HG03175 (cell line): ENCODE measurements at regions not wholly inside any gene's neighbourhood (a gene's known extent, or its start where the extent isn't known, plus 50 kb on each side); places are given as distances from the start of the nearest gene placed in this dataset.

Experiments
- ATAC-seq: cut with Tn5 transposase; IDR thresholded peaks from one replicate; pipeline ENCODE4 v1.9.1; 2021; ENCODE audit warnings: mild to moderate bottlenecking, moderate library complexity; ENCODE audit not compliant: unreplicated experiment

DNA sequence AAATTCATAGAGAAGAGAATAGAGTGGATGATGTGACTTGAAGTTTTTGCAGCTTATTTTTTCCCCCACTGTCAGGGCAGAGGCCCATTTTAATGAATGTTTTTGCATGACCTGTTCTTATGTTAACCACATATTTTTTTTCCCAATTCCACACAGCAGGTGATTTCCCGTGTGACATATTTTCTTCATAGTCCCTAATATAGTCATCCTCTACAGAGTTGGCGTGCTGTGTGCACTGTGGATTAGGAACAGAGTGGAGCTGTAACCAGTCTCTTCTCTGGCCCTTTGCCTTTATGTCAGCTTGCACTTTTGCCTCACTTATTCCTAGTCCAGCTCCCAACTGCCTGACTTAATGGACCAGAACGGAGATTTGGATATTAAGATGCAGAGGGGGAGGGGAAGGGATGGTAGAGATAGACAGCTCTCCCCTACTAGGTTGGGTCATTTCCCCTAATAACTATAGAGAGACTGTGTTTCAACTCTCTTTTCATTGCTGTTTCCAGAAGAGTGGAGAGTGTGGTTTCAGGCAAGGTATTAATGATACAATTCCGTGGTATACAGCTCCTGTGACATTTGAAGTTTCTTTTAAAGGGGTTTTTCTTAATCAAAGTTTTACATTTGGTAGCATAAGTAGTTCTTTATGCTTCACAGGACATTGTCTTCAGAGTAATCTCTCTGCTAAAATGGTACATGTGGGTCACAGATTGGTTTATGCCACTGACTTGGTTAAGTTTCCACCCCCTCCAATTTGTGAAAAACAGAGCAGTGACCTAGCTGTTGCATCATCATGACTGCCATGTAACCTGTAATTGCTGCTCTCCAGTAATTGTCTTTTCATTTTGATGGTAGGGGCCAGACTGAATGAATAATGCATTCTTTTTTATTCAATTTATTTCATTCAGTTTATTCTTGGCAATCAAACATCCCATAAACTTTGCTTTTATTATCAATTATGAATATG lies 161.3 kb downstream of the HAUS1 start:
- no peak for ATAC-seq

DNA sequence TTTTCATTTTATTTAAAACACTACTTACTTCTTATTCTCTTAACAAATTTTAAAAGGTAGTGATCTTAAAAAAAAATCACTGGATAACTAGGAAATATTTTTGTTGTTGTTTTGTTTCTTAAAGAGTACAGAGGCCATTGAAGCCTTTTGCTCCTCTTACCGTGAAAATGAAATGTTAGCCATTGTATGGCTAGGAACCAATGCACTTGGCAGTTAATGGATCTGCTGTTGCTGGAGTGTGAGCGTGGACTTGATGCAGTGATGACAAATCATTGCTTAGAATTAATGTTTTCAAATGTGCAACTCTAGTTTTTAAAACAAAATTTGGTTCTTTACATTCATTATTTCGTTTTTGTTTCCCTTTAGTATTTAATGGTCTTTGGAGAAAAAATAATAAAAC lies 162.3 kb downstream of the HAUS1 start:
- no peak for ATAC-seq

DNA sequence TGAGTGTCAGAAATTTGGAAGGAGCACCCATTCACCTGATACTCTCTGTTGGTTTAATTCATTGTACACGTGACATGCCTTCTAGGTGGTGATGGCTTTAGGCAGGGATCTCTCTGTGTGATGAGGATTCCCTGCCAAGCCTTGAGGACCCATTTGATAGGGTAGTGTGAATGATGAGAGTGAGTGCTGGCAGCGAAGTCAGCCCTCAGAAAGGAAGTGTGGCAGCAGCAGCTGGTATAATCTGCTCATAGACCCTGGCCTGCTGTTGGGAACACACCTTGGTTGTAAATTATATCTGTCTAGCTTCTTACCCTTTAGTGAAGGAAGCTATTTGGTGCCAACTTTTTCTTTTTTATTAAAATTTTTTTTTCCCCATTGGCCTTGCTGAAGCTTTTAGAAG lies 164.5 kb downstream of the HAUS1 start:
- ATAC-seq = no peak

DNA sequence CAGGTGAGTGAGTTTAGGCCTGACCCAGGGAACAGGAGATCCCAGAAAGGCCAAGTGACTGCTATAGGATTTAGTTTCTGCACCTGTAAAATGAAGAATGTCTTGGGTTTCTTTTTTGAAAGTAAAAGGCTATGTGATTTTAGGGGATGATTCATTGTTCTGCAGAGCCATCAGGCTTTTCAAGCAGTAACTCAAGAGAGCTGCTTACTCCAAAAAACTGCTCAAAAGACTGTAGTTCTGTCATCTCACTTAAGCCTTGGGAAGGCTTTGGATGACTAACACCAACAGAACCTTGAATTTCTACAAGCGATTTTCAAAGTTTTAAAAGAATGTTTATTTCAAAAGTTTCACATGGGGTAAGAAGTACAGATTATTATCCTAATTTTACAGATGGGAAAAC lies 165.1 kb downstream of the HAUS1 start:
- ATAC-seq = no peak

DNA sequence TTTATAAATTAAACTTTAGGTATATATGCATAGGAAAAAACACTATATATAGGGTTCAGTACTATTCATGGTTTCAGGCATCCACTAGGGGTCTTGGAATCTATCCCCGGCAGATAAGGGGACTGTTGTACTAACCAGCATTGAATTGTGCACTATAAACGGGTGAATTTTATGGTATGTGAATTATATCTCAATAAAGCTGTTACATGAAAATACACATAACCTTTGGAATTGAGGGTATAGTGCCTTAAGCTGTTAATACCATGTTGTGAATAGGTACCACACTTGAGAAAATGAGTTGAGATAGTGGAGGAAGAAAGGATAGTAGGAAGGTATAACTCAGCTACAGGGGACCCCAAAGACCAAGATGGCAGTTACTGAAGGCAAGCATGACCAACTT lies 167.3 kb downstream of the HAUS1 start:
- no peak for ATAC-seq

DNA sequence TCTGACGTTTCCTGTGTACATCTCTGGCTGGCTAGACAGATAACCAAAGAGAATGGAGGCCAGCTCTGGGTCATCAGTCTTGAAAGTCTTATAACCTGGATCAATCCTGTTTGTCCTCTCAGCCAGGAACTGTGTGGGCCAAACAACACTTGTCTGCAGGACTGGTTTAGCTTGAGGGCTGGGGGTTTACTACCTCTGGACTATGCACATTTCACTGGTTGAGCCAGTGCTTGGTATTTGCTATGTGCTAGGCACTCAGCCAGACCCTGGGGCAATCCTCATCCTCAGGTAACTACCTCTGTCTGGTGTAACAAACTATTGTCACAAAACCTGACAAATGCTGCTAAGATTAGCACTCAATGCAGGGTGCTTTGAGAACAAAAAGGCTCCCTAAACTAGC lies 169.7 kb downstream of the HAUS1 start:
- no peak for ATAC-seq

DNA sequence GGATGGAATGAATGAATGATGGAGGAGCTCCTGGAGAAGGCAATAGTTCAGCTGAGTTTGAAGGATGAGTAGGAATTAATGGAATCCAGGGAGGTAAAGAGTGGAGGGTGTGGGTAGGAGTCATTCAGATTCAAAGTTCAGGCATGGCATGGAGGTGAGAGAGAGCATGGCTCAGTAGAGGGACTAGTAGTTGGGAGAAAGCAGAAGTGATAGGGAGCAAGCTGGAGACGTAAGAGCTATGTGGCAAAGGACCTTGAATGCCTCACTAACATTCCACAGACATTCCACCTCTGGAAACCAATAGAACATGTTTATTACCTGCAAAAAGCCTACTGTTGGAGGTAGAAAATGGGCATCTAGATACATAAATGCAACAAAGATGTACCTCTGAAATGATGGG lies 170.1 kb downstream of the HAUS1 start:
- no peak for ATAC-seq

DNA sequence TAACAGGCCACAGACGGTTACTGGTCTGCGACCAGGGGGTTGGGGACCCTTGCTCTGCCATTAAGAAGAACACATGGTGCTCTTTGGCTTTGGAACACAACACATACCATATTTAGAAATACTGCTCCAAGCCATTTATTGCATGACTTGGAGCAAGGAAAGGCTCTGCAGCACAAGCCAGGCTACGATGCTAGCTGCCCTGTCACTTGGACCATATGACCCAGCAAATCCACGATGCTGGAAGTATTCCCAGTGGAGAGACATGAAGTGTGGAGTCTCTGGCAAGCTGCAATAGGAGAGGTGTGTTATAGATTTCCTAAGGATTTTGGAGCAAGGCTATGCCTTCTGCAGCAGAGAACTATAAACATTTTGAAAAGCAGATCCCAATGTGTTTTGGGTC lies 171.2 kb downstream of the HAUS1 start:
- no peak for ATAC-seq

DNA sequence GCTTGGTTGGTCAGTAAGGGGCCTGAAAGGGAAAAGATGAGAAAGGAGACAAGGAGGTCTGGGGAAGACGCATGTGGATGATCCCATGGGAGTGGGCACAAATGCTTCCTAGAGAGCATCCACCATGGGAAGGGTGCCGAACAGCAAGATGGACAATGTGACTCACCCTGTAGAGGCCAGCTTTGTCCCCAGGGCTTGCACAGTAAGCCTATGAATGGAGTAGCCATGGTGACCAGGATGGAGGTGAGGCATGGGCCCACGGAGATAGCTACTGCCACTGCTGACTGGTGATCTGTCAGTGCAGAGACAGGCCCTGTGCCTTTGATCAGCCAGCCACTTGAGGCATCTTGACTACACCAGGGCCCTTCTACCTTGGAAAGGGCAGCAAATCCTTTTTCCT lies 172.6 kb downstream of the HAUS1 start:
- ATAC-seq = no peak

DNA sequence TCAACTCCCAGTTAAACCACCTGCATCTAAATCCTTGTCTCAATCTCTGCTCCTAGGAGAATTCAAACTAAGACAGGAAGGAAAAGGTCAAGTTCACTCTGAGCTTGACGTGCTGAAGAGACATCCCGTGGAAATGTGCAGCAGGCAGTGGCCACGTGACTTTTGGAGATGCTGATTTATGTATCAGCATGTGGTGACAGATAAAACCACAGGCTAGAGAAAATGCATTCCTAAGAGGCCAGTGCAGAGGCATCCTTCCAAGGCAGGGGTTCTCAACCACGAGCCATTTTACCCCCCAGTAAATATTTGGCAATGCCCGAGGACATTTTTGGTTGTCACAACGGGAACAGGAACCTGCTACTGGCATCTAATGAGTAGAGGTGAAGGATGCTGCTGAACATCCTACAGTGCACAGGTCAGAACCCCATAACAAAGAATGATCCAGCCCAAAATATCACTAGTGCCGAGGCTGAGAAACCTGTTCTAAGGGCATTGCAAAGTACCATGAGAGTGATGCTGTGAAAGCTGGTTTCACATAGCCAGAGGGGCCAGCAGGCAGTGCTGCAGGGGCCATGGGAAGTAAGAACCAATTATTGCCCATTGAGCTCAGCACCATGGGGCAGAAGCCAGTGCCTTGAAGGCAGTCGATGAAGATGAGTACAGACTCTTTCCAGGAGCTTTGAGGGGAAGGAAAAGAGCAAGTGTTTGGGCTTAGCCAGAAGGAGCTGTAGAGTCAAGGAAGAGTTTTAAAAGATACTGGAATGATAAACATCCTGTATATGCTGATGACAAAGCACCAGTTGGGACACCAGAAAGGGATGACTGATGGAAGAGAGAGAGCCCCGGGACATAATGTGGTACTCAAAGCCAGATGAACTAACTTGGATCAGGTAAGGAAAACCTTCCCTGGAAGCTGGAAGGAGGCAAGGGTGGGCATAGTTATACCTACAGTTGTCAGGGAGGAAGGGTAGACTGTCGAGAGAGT lies 174.6 kb downstream of the HAUS1 start:
- ATAC-seq = no peak

DNA sequence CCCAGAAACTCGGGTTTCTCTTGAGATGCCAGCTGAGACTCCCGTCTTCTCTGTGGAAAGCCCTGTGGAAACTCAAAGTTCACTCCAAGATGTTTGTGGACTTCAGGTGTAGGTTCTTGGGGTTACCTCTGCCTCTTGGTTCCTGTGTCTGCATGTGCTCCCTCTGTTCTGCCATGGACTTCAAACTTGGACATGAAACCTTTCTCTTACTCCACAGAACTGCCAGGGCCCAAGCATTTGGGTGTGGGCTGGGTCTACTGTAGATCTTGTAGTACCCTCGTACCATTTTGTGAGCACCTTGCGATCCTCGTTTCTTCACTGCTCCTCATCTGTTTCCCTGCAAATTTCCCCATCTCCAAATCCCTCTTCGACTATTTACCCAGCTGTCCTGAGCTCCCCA lies 175.5 kb downstream of the HAUS1 start:
- ATAC-seq = no peak

DNA sequence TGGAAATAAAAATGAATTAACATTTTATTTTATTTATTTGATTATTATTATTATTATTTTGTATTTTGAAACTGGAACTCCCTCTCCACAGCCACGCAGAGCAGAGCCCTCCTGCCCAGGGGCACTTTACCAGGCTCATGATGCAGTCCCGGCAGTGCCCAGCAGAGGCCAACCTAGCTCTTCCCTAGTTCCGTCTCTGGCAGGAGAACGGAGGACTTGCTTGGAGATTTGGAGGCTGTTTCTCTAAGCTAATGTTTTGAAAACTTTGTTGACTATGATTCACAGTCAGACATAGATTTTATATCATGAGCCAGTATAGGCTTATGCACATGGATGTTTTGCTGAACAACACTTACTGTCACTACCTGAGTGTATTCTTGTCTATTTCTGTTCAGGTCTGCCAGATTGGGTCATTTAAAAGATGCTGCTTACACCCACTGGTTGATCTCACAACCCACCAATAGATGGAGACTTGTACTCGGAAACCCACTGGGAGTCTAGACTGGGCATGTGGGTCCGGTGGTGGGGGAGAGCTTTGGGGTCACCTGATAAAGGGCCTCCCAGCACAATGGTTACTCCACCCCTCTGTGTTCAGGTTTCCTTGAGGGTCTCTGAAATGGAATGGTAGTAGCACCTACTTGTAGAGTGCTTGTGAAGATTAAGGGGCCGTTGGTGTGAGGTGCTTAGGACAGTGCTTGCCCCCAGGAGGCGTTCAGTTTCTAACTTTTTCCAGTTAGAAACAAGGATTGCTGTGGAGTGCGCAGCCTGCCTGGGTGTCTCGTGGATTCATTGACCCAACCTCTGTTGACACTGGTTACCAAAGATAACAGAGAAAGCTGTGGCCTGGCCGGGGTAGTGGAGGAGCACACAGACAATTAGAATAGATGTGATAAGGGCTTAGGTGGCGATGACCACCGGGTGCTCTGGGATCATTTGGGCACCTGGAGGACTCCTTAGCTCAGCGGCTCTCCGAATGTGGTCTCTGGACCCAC lies 177.3 kb downstream of the HAUS1 start:
- ATAC-seq = peak; percentile 84

DNA sequence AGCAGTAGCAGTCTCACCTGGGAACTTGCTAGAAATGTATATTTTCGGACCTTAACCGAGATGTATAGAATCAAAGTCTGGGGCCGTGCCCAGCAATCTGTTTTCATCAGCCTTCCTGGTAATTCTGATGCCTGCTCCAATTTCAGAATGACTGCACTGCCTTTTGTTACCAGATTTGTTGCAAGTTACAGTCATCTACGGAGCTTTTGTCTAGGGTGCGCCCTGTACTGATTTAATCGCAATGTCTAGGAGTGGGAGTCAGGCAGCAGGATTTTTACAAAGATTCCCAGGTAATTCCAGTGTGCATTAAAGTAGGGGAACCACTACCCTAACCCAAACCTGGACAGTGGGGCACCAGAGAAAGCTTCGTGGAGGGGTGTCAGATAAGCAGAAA lies 178.0 kb downstream of the HAUS1 start:
- no peak for ATAC-seq

DNA sequence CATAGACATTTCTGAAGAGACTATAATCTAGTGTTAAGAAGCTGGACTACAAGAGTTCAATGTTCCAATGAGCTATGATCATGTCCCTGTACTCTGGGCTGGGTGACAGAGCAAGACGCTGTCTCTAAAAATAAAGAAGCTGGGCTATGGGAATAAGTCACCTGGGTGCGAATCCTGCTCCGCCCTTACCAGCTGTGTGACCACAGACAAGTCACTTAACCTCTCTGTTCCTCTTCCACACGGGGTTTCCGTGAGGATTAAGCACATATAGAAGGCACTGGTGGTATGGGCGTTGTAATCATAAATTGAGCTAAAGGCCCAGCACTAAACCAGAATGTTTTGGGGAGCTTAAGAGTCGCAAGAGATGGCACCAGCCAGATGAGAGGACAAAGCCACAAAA lies 178.5 kb downstream of the HAUS1 start:
- ATAC-seq = no peak

DNA sequence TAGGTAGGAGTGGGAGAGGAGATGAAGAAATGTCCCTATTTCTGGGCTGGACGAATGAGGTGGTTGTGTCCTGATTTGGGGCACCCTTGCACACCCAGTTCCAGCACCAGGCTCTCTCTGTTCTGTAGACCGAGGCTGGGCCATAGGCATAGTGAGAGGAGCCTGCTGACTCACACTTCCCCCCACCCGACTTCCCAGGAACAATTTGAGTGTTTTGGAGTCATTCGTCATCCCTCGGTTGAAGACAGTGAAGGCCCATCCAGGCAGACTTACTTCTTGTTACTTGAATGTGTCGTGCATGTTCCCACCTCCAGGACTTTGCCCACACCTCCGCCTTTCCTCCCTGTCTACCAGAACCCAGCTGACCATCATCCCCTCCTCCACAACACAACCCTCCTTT lies 179.1 kb downstream of the HAUS1 start:
- ATAC-seq = no peak

DNA sequence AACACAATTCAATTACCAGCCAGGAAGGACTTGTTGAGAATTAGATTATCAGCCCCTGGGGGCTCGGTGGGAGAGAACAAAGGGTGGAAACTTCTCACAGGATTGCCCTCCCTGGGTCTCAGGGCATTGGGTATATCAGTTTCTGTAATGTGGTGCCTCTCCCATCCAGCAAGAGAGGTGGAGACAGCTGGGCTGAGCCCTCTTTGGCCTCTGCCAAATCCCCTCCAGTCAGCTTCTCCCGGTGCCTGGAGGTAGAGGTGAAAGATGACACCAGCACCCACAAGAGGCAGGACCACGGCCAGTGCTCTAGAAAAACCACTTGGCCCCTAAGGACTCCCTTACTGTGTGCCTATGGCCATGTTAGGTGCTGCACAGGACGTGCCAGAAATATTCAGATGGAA lies 179.7 kb downstream of the HAUS1 start:
- ATAC-seq = no peak

DNA sequence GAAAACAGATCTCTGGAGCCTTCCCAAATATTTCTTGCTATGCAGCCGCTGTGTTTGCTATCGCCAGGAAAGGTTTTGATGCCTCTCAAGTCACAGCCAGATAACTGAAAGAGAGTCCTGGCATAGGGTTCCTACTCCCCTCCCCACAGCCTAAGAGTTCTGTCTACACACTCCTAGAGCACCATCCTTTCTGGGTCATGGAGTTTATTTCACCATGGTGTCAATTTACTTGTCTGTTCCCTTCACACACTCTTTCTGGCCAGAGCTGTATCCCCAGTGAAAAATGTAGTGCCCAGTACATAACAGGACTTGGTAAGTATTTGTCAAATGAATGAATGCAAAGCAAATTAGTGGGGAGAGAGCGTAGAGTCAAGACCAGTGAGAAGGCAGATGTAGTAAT lies 185.3 kb downstream of the HAUS1 start:
- no peak for ATAC-seq

DNA sequence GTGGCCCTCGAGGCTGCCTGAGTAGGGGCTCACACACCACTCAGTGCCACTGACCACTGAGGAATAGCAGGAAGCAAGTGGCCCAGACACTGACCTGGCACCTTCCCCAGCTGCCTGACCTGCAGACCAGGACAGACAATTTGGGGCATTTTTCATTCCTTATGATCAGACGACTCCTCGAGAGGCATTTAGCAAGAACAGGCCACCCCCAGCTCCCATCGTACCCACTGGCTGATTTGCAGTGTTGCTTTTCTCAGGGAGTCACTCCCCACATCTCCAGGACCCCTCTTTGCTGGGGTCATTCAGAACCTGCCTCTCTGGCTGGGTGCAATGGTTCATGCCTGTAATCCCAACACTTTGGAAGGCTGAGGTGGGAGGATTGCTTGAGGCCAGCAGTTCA lies 185.7 kb downstream of the HAUS1 start:
- no peak for ATAC-seq

DNA sequence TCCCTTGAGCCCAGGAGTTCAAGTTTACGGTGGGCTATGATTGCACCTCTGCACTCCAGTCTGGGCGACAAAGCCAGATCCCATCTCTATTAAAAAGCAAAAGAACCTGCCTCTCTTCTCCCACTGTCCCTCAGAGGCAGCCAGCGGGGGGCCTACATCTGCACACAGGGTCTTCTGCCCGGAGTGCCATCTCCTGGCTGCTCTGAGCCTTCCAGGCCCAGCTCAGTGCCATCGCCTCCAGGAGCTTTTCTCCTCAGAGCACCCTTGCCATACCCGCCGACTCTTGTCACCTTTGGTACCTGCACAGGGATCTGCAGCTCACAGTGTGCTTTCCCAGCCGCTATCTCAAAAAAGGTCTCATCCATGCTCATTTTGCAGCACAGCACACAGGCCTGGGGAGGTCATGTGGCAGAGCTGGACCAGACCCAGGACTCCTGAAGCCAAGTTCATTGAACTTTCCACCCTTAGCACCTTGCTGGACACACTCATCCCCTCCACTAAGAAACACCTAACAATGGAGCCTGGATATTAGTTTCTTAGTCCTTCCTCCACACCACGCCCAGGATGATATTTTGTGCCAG lies 186.3 kb downstream of the HAUS1 start:
- ATAC-seq = no peak

DNA sequence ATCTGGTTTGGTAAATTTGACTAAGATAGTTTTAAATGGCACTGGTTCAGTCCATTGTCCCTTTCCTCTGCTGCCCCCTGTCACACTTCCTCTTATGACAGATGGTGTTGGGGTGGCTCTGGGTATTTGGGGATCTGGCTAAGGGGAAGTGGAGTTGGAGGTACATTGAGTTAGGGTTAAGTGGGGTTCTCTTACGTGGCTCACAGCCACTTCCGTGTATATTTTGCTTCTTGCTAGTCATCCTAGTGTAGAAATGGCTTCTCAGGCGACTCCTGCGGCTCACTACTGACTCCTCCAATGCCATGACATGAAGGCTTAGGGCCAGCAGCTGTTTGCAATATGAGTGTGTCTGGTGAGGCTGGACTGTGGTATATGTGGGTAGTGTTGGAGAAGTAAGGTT lies 187.0 kb downstream of the HAUS1 start:
- ATAC-seq = no peak
